ENCODE measurements at regions not wholly inside any gene's neighbourhood (a gene's known extent, or its start where the extent isn't known, plus 50 kb on each side); places are given as distances from the start of the nearest gene placed in this dataset.

- Histone ChIP-seq H3K9me3 (ENCODE audit: control insufficient read depth, insufficient read depth, low read depth, low read length) (no peaks in the 10 kb centered on the region), H3K36me3 (ENCODE audit: control insufficient read depth in 2 of 2, insufficient read depth in 1 of 2, low read length in 2 of 2) (no peaks in the 10 kb centered on the region), H3K4me1 (ENCODE audit: control insufficient read depth, insufficient read depth, low read length) (no peaks in the 10 kb centered on the region), H3K27ac (ENCODE audit: extremely low read depth, low read depth, low read length) (no peak overlapping the region), H3K4me3 (ENCODE audit: low read depth, low read length) (no peak overlapping the region)
- ChIA-PET POLR2A (no interaction called here), CTCF (interaction anchor here (0.6 kb wide), 1 partner anchor 1042 kb away, joined by 3 read pairs; no protein-coding TSS in a partner anchor)
- TF ChIP-seq ZNF239 (tag by site-specific recombination; IDR thresholded peaks at IDR 0.05) (no peak), GLI4 (tag by site-specific recombination; IDR thresholded peaks at IDR 0.05) (no peak), ZNF658 (tag by site-specific recombination; IDR thresholded peaks at IDR 0.05) (no peak), HOXD13 (CRISPR knock-in tag; IDR thresholded peaks at IDR 0.05; ENCODE audit: borderline replicate concordance) (no peak), ZNF138 (tag by site-specific recombination; IDR thresholded peaks at IDR 0.05; ENCODE audit: borderline replicate concordance) (no peak), ZNF19 (tag by site-specific recombination; IDR thresholded peaks at IDR 0.05; ENCODE audit: low read depth) (no peak), ZNF302 (tag by site-specific recombination; IDR thresholded peaks at IDR 0.05; ENCODE audit: low read depth) (no peak), ZNF24 (tag by site-specific recombination; IDR thresholded peaks at IDR 0.05) (no peak), SCRT1 (tag by site-specific recombination; IDR thresholded peaks at IDR 0.05; ENCODE audit: borderline replicate concordance) (no peak), ZNF350 (tag by site-specific recombination; IDR thresholded peaks at IDR 0.05) (no peak), ZNF324 (tag by site-specific recombination; IDR thresholded peaks at IDR 0.05) (no peak), ZNF23 (tag by site-specific recombination; IDR thresholded peaks at IDR 0.05; ENCODE audit: borderline replicate concordance) (no peak), ZNF747 (tag by site-specific recombination; IDR thresholded peaks at IDR 0.05) (no peak), ZNF664 (tag by site-specific recombination; IDR thresholded peaks at IDR 0.05) (no peak), OVOL3 (tag by site-specific recombination; IDR thresholded peaks at IDR 0.05) (no peak), ZNF544 (tag by site-specific recombination; IDR thresholded peaks at IDR 0.05) (no peak), ZBTB1 (tag by site-specific recombination; IDR thresholded peaks at IDR 0.05) (no peak), ZNF529 (tag by site-specific recombination; IDR thresholded peaks at IDR 0.05; ENCODE audit: insufficient replicate concordance) (no peak)
Measured at GRCh38 chr16:8510160-8510559, 80.2 kb downstream of the TMEM114 start.

DNA sequence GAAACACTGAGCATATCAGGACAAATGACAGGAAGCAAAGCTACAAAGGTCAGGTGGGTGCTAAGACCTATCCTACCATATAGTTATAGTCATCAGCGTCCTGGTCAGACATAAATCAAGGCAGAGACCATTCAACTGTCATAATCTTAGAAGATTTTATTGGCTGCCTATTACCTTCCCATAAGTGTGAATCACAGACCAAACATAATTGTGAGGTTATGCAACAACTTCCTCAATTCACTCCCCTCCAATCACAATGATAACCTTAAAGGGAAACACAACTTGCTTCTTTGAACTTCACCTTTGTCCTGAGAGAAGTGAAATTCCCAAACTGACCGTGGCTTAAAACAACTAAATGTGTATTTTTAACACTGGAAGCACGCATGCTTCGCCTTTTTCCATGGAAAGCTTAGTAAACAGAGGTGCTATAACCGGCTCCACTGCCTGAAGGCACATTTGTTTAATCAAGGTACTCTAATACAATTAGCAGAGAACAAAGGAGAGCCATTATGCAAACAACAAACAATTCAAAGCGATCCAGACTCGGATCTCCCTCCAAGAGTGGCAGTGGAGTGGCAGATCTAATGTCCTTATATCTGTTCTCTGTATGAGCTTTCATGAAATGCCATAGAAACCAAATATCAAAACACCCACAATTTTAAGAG, 84.9 kb downstream of the TMEM114 start:
- TF ChIP-seq SP3 (tag by site-specific recombination; IDR thresholded peaks at IDR 0.05) = no peak
- no peak for TF ChIP-seq ZNF473 (tag by site-specific recombination; IDR thresholded peaks at IDR 0.05)
- TF ChIP-seq, protein P1, sequence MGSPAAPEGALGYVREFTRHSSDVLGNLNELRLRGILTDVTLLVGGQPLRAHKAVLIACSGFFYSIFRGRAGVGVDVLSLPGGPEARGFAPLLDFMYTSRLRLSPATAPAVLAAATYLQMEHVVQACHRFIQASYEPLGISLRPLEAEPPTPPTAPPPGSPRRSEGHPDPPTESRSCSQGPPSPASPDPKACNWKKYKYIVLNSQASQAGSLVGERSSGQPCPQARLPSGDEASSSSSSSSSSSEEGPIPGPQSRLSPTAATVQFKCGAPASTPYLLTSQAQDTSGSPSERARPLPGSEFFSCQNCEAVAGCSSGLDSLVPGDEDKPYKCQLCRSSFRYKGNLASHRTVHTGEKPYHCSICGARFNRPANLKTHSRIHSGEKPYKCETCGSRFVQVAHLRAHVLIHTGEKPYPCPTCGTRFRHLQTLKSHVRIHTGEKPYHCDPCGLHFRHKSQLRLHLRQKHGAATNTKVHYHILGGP (tag by site-specific recombination; IDR thresholded peaks at IDR 0.05) = no peak
- Histone ChIP-seq H3K27ac (ENCODE audit: extremely low read depth, low read depth, low read length) (no peak overlapping the region), H3K9me3 (ENCODE audit: control insufficient read depth, insufficient read depth, low read depth, low read length) (no peaks in the 10 kb centered on the region), H3K4me3 (ENCODE audit: low read depth, low read length) (no peak overlapping the region), H3K36me3 (ENCODE audit: control insufficient read depth in 2 of 2, insufficient read depth in 1 of 2, low read length in 2 of 2) (no peaks in the 10 kb centered on the region), H3K4me1 (ENCODE audit: control insufficient read depth, insufficient read depth, low read length) (no peaks in the 10 kb centered on the region)
- ChIA-PET CTCF (no interaction called here), POLR2A (no interaction called here)

DNA sequence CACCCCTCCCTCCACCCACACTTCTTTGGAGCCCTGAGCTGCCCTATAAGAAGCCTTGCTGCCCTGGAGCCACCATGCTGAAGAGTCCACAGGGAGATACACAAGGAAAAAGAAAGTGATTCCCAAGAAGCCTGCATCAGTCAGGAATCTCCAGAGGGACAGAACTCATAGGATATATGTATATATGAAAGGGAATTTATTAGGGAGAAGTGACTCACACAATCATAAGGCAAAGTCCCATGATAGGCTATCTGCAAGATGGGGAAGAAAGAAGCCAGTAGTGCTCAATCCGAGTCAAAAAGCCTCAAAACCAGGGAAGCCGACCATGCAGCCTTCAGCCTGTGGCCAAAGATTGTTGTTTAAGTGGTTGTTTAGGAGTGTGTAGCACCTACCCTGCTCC, 87.9 kb downstream of the TMEM114 start:
- TF ChIP-seq ZNF274 (IDR thresholded peaks at IDR 0.05; ENCODE audit: low read length) (no peak), ZNF274 (tag by site-specific recombination; IDR thresholded peaks at IDR 0.05; ENCODE audit: borderline replicate concordance) (no peak)
- Histone ChIP-seq H3K4me3 (ENCODE audit: low read depth, low read length) (no peak overlapping the region), H3K4me1 (ENCODE audit: control insufficient read depth, insufficient read depth, low read length) (no peaks in the 10 kb centered on the region), H3K36me3 (ENCODE audit: control insufficient read depth in 2 of 2, insufficient read depth in 1 of 2, low read length in 2 of 2) (no peaks in the 10 kb centered on the region), H3K9me3 (ENCODE audit: control insufficient read depth, insufficient read depth, low read depth, low read length) (no peaks in the 10 kb centered on the region), H3K27ac (ENCODE audit: extremely low read depth, low read depth, low read length) (no peak overlapping the region)
- ChIA-PET POLR2A (no interaction called here), CTCF (no interaction called here)
